Frontal cortex (tissue), 3 donors: ENCODE measurements at regions not wholly inside any gene's neighbourhood (a gene's known extent, or its start where the extent isn't known, plus 50 kb on each side); places are given as distances from the start of the nearest gene placed in this dataset.
A peak's percentile ranks its signal among the peaks of the same experiment; 100 is the strongest.
"Not testable (repeated sequence)": the region's sequence is repeated elsewhere in the genome, so short reads cannot be mapped to it uniquely, and the experiment has no call there.

ENCODE experiments used
- DNase-seq, 2 donors: peaks; one replicate each; pipeline ENCODE4 v3.0.0; 2012; ENCODE audit warnings: low spot score in 2 of 2
- FAIRE-seq: peaks from 2 replicates; lab custom pipeline; 2012; peaks lifted over from hg19 to GRCh38; lab: Jason Lieb, UNC
- donor health status: control.
- donor health status: control.
- donor health status: control.

- no peak for FAIRE-seq
- peak in 1 of 2 donors; percentile 41 for DNase-seq
These were observed 51.5 kb upstream of the MRI1 start for GRCh38 chr19:13712767-13713201.

- FAIRE-seq (no peak), DNase-seq (no peak)
These were observed 56.4 kb upstream of the MRI1 start for GRCh38 chr19:13707915-13708314.

GRCh38 chr19:13705928-13706447 is 58.3 kb upstream of the MRI1 start:
- DNase-seq (no peak), FAIRE-seq (no peak)

- no peak for FAIRE-seq
- no peak for DNase-seq
These were observed 59.1 kb upstream of the MRI1 start for GRCh38 chr19:13705201-13705600.

GRCh38 chr19:13701624-13702023 is 62.7 kb upstream of the MRI1 start:
- FAIRE-seq: no peak
- DNase-seq: no peak

- DNase-seq: no peak
- no peak for FAIRE-seq
These were observed 63.7 kb upstream of the MRI1 start for GRCh38 chr19:13700621-13701020.

GRCh38 chr19:13699786-13700185 is 64.5 kb upstream of the MRI1 start:
- FAIRE-seq (no peak), DNase-seq (no peak)

GRCh38 chr19:13696839-13697238 is 67.5 kb upstream of the MRI1 start:
- no peak for FAIRE-seq

GRCh38 chr19:13693889-13694288 is 70.4 kb upstream of the MRI1 start:
- DNase-seq (no peak), FAIRE-seq (no peak)

More at GRCh38 chr19:13696839-13697238, 67.5 kb upstream of the MRI1 start:
- DNase-seq: no peak

GRCh38 chr19:13691569-13692435 is 72.5 kb upstream of the MRI1 start:
- DNase-seq (peak in 1 of 2 donors; percentile 63), FAIRE-seq (no peak)

GRCh38 chr19:13689085-13689484 is 75.2 kb upstream of the MRI1 start:
- no peak for DNase-seq
- no peak for FAIRE-seq

GRCh38 chr19:13684021-13684420 is 80.3 kb upstream of the MRI1 start:
- DNase-seq (no peak), FAIRE-seq (no peak)

- no peak for DNase-seq
- FAIRE-seq: no peak
These were observed 82.8 kb upstream of the MRI1 start for GRCh38 chr19:13681509-13681908.

GRCh38 chr19:13680708-13681360 is 83.5 kb upstream of the MRI1 start:
- not testable (repeated sequence) for FAIRE-seq, DNase-seq

GRCh38 chr19:13676967-13677366 is 87.4 kb upstream of the MRI1 start:
- FAIRE-seq: not testable (repeated sequence)

GRCh38 chr19:13672480-13673175 is 91.7 kb upstream of the MRI1 start:
- not testable (repeated sequence) for FAIRE-seq, DNase-seq

More at GRCh38 chr19:13676967-13677366, 87.4 kb upstream of the MRI1 start:
- DNase-seq: not testable (repeated sequence)

GRCh38 chr19:13670846-13671245 is 93.5 kb upstream of the MRI1 start:
- FAIRE-seq (no peak), DNase-seq (no peak)

GRCh38 chr19:13669780-13670355 is 94.5 kb upstream of the MRI1 start:
- DNase-seq (no peak), FAIRE-seq (no peak)

GRCh38 chr19:13668964-13669363 is 95.4 kb upstream of the MRI1 start:
- no peak for DNase-seq
- no peak for FAIRE-seq

GRCh38 chr19:13666165-13666564 is 98.2 kb upstream of the MRI1 start:
- FAIRE-seq: no peak
- DNase-seq: no peak
